OCI-LY7 (cell line): ENCODE measurements at regions not wholly inside any gene's neighbourhood (a gene's known extent, or its start where the extent isn't known, plus 50 kb on each side); places are given as distances from the start of the nearest gene placed in this dataset.

ENCODE experiments used
- BruUV-seq: library from RNA; stranded (reverse); fragments of 400-500 nt; replicated peaks from 2 replicates; lab custom pipeline; 2021; lab: Mats Ljungman, UMichigan
- CTCF ChIA-PET: fragments of 300-600 bp; sonication (Branson Sonifier 250); formaldehyde crosslinking; loops from one replicate; lab custom pipeline; 2022; ENCODE audit warnings: antibody characterized with exemption; ENCODE audit not compliant: unreplicated experiment; lab: Charles Lee
- POLR2A ChIA-PET: fragments of 300-600 bp; sonication (Branson Sonifier 250); formaldehyde crosslinking; loops from one replicate; lab custom pipeline; 2022; ENCODE audit warnings: antibody characterized with exemption; lab: Charles Lee
- DNase-seq: peaks from one replicate; pipeline ENCODE4 v3.0.0-alpha.2; 2015; ENCODE audit warnings: low spot score
- H2AFZ ChIP-seq: fragments of 200-600 bp; sonication (generic), shearing (Covaris generic); 2 replicates; pipeline ENCODE4 v1.6.1; 2014; ENCODE audit warnings: mild to moderate bottlenecking, antibody characterized with exemption, low read length, moderate library complexity
- H3K27ac ChIP-seq: fragments of 200-600 bp; sonication (generic); 2 replicates; pipeline ENCODE4 v1.5.1; 2014; ENCODE audit warnings: mixed run types, low read depth, mild to moderate bottlenecking, moderate library complexity, low read length, inconsistent platforms; ENCODE audit not compliant: poor library complexity, severe bottlenecking
- H3K36me3 ChIP-seq: fragments of 200-600 bp; sonication (generic); 2 replicates; pipeline ENCODE4 v1.6.1; 2014; ENCODE audit warnings: mild to moderate bottlenecking, antibody characterized with exemption, low read length, moderate library complexity, mixed read lengths; ENCODE audit not compliant: insufficient read depth
- H3K4me1 ChIP-seq: fragments of 200-600 bp; sonication (generic); 2 replicates; pipeline ENCODE4 v1.5.1; 2014; ENCODE audit warnings: mild to moderate bottlenecking, low read length; ENCODE audit not compliant: insufficient read depth, poor library complexity, severe bottlenecking
- H3K4me2 ChIP-seq: fragments of 200-600 bp; sonication (generic); 2 replicates; pipeline ENCODE4 v1.6.1; 2014; ENCODE audit warnings: mild to moderate bottlenecking, low read length
- H3K4me3 ChIP-seq: fragments of 200-600 bp; sonication (generic); 2 replicates; pipeline ENCODE4 v1.5.1; 2014; ENCODE audit warnings: mild to moderate bottlenecking, low read depth, low read length; ENCODE audit not compliant: poor library complexity, severe bottlenecking
- H3K79me2 ChIP-seq: fragments of 200-600 bp; sonication (generic); 2 replicates; pipeline ENCODE4 v1.6.1; 2016; ENCODE audit warnings: low read depth, mild to moderate bottlenecking, low read length, moderate library complexity, mixed read lengths; ENCODE audit not compliant: insufficient read depth
- H3K9me2 ChIP-seq: fragments of 200-600 bp; sonication (generic); 2 replicates; pipeline ENCODE4 v1.6.1; 2016; ENCODE audit warnings: mild to moderate bottlenecking, low read length, mixed read lengths; ENCODE audit not compliant: insufficient read depth
- H3K9me3 ChIP-seq: fragments of 200-600 bp; sonication (generic); 2 replicates; pipeline ENCODE4 v1.6.1; 2014; ENCODE audit warnings: mild to moderate bottlenecking, mixed run types, low read length, mixed read lengths
- H4K20me1 ChIP-seq: fragments of 200-600 bp; sonication (generic); 2 replicates; pipeline ENCODE4 v1.6.1; 2014; ENCODE audit warnings: mild to moderate bottlenecking, antibody characterized with exemption, low read length, moderate library complexity, mixed read lengths; ENCODE audit not compliant: insufficient read depth
- CTCF ChIP-seq: fragments of 200-600 bp; sonication (generic); conservative IDR thresholded peaks from 2 replicates; pipeline ENCODE4 v1.5.1; 2014; ENCODE audit warnings: mild to moderate bottlenecking, antibody characterized with exemption, low read length, moderate library complexity, mixed read lengths
- EZH2phosphoT487 ChIP-seq: fragments of 200-600 bp; sonication (generic); IDR thresholded peaks from 2 replicates; pipeline ENCODE4 v1.6.1; 2018; ENCODE audit warnings: low read depth, borderline replicate concordance, mild to moderate bottlenecking, mixed run types, antibody characterized with exemption, low read length, moderate library complexity, mixed read lengths
- intact Hi-C: fragments of 100-400 bp; cut with micrococcal nuclease; formaldehyde crosslinking; loops from one replicate; pipeline ENCODE4 v1.10.0; 2022; ENCODE audit not compliant: unreplicated experiment

- Histone ChIP-seq H4K20me1 (no peaks in the 10 kb centered on the region), H3K4me3 (no peak overlapping the region), H3K4me2 (no peak overlapping the region), H3K36me3 (no peaks in the 10 kb centered on the region), H2AFZ (no peak overlapping the region), H3K4me1 (no peaks in the 10 kb centered on the region), H3K9me3 (no peaks in the 10 kb centered on the region), H3K9me2 (no peaks in the 10 kb centered on the region), H3K27ac (no peak overlapping the region), H3K79me2 (no peaks in the 10 kb centered on the region)
- DNase-seq = no peak
- BruUV-seq = no TSS peak
- intact Hi-C loops = no loop called here
- TF ChIP-seq EZH2phosphoT487 (no peak), CTCF (no peak)
- CTCF ChIA-PET = no interaction called here
- POLR2A ChIA-PET = interaction anchor here (0.7 kb wide), 3 partner anchors 64 to 615 kb away, joined by 3 to 4 read pairs (median 4); no protein-coding TSS in a partner anchor
Measured at GRCh38 chr2:146037334-146037870, 1517.5 kb upstream of the ZEB2 start.

GRCh38 chr2:146031158-146031557 lies 1511.2 kb upstream of the ZEB2 start:
- DNase-seq = no peak
- BruUV-seq = no TSS peak

More at GRCh38 chr2:146031158-146031557, 1511.2 kb upstream of the ZEB2 start:
- Histone ChIP-seq H3K79me2 (no peaks in the 10 kb centered on the region), H4K20me1 (no peaks in the 10 kb centered on the region), H3K4me2 (no peak overlapping the region), H3K9me3 (no peaks in the 10 kb centered on the region), H3K4me1 (no peaks in the 10 kb centered on the region), H3K36me3 (no peaks in the 10 kb centered on the region), H3K4me3 (no peak overlapping the region), H3K27ac (no peak overlapping the region), H2AFZ (no peak overlapping the region), H3K9me2 (no peaks in the 10 kb centered on the region)
- intact Hi-C loops = no loop called here
- ChIA-PET POLR2A (no interaction called here), CTCF (no interaction called here)
- TF ChIP-seq EZH2phosphoT487 (no peak), CTCF (no peak)
